ENCODE measurements at regions not wholly inside any gene's neighbourhood (a gene's known extent, or its start where the extent isn't known, plus 50 kb on each side); places are given as distances from the start of the nearest gene placed in this dataset.

- no peak overlapping the region for H3K4me3 Mint-ChIP-seq (ENCODE audit: unreplicated experiment)
- no peaks in the 10 kb centered on the region for H3K27me3 Mint-ChIP-seq (ENCODE audit: insufficient read depth, unreplicated experiment)
- peaks cover 30% of the 10 kb centered on the region for H3K4me1 Mint-ChIP-seq (ENCODE audit: insufficient read depth, unreplicated experiment)
- no TSS peak for BruUV-seq (replicated peaks)
- POLR2A ChIA-PET, result interaction anchor here (0.8 to 1.6 kb wide), 4 partner anchors 8 to 213 kb away, joined by 3 to 6 read pairs (median 4); no protein-coding TSS in a partner anchor
- CTCF ChIA-PET, result interaction anchor here (0.7 to 1.1 kb wide), 4 partner anchors 356 to 836 kb away, joined by 3 to 4 read pairs (median 3); no protein-coding TSS in a partner anchor
- intact Hi-C loops (cut with micrococcal nuclease), result loop anchor here (1.0 kb wide), 1 partner anchor 8 kb away; no protein-coding TSS in a partner anchor
- DNase-seq (ENCODE audit: unreplicated experiment), result peak; percentile 96
- TF ChIP-seq CTCF (IDR thresholded peaks at IDR 0.05; ENCODE audit: unreplicated experiment), result no peak
- H3K9me3 Mint-ChIP-seq (ENCODE audit: unreplicated experiment), result no peaks in the 10 kb centered on the region
- no peaks in the 10 kb centered on the region for H3K36me3 Mint-ChIP-seq (ENCODE audit: insufficient read depth, unreplicated experiment)
- H3K27ac Mint-ChIP-seq (ENCODE audit: low read depth, unreplicated experiment), result peak overlapping the region; percentile 84
These were observed 503.9 kb upstream of the USP24 start for GRCh38 chr1:55718758-55719671.

GRCh38 chr1:55717111-55717510 lies 501.9 kb upstream of the USP24 start:
- no peak overlapping the region for H3K4me3 Mint-ChIP-seq (ENCODE audit: unreplicated experiment)
- BruUV-seq (replicated peaks), result no TSS peak
- H3K27ac Mint-ChIP-seq (ENCODE audit: low read depth, unreplicated experiment), result no peak overlapping the region
- CTCF ChIA-PET, result interaction anchor here (1.1 kb wide), 2 partner anchors 14 to 129 kb away, joined by 3 to 4 read pairs; no protein-coding TSS in a partner anchor
- no peaks in the 10 kb centered on the region for H3K9me3 Mint-ChIP-seq (ENCODE audit: unreplicated experiment)
- no peaks in the 10 kb centered on the region for H3K27me3 Mint-ChIP-seq (ENCODE audit: insufficient read depth, unreplicated experiment)
- TF ChIP-seq CTCF (IDR thresholded peaks at IDR 0.05; ENCODE audit: unreplicated experiment), result no peak
- H3K4me1 Mint-ChIP-seq (ENCODE audit: insufficient read depth, unreplicated experiment), result peaks cover 30% of the 10 kb centered on the region
- no peak for DNase-seq (ENCODE audit: unreplicated experiment)
- intact Hi-C loops (cut with micrococcal nuclease), result no loop called here
- POLR2A ChIA-PET, result no interaction called here
- no peaks in the 10 kb centered on the region for H3K36me3 Mint-ChIP-seq (ENCODE audit: insufficient read depth, unreplicated experiment)

GRCh38 chr1:55716610-55717009 lies 501.4 kb upstream of the USP24 start:
- H3K27me3 Mint-ChIP-seq (ENCODE audit: insufficient read depth, unreplicated experiment), result no peaks in the 10 kb centered on the region
- POLR2A ChIA-PET, result no interaction called here
- intact Hi-C loops (cut with micrococcal nuclease), result no loop called here
- no peak overlapping the region for H3K4me3 Mint-ChIP-seq (ENCODE audit: unreplicated experiment)
- CTCF ChIA-PET, result interaction anchor here (1.1 kb wide), 2 partner anchors 14 to 130 kb away, joined by 3 to 4 read pairs; no protein-coding TSS in a partner anchor
- no peaks in the 10 kb centered on the region for H3K36me3 Mint-ChIP-seq (ENCODE audit: insufficient read depth, unreplicated experiment)
- no peak for TF ChIP-seq CTCF (IDR thresholded peaks at IDR 0.05; ENCODE audit: unreplicated experiment)
- no peak overlapping the region for H3K27ac Mint-ChIP-seq (ENCODE audit: low read depth, unreplicated experiment)
- H3K4me1 Mint-ChIP-seq (ENCODE audit: insufficient read depth, unreplicated experiment), result peaks cover 30% of the 10 kb centered on the region
- DNase-seq (ENCODE audit: unreplicated experiment), result no peak
- H3K9me3 Mint-ChIP-seq (ENCODE audit: unreplicated experiment), result no peaks in the 10 kb centered on the region
- no TSS peak for BruUV-seq (replicated peaks)

- Mint-ChIP-seq H3K9me3 (ENCODE audit: unreplicated experiment) (no peaks in the 10 kb centered on the region), H3K4me3 (ENCODE audit: unreplicated experiment) (no peak overlapping the region), H3K27ac (ENCODE audit: low read depth, unreplicated experiment) (no peak overlapping the region), H3K36me3 (ENCODE audit: insufficient read depth, unreplicated experiment) (no peaks in the 10 kb centered on the region), H3K27me3 (ENCODE audit: insufficient read depth, unreplicated experiment) (no peaks in the 10 kb centered on the region), H3K4me1 (ENCODE audit: insufficient read depth, unreplicated experiment) (peaks cover 30% of the 10 kb centered on the region)
- no TSS peak for BruUV-seq (replicated peaks)
- ChIA-PET POLR2A (no interaction called here), CTCF (interaction anchor here (1.1 kb wide), 1 partner anchor 130 kb away, joined by 3 read pairs; no protein-coding TSS in a partner anchor)
- TF ChIP-seq CTCF (IDR thresholded peaks at IDR 0.05; ENCODE audit: unreplicated experiment), result no peak
- intact Hi-C loops (cut with micrococcal nuclease), result no loop called here
- no peak for DNase-seq (ENCODE audit: unreplicated experiment)
These were observed 501.0 kb upstream of the USP24 start for GRCh38 chr1:55716151-55716550.

All from MCF 10A (cell line).